A673 (cell line): ENCODE measurements at regions not wholly inside any gene's neighbourhood (a gene's known extent, or its start where the extent isn't known, plus 50 kb on each side); places are given as distances from the start of the nearest gene placed in this dataset.

Source experiments
- BruUV-seq: library from RNA; stranded (reverse); fragments of 400-500 nt; replicated peaks from 2 replicates; lab custom pipeline; 2021; lab: Mats Ljungman, UMichigan
- CTCF ChIA-PET: fragments of 300-600 bp; sonication (Branson Sonifier 250); formaldehyde crosslinking; loops from one replicate; lab custom pipeline; 2022; ENCODE audit warnings: antibody characterized with exemption; lab: Charles Lee
- POLR2A ChIA-PET: fragments of 300-600 bp; sonication (Branson Sonifier 250); formaldehyde crosslinking; loops from one replicate; lab custom pipeline; 2022; ENCODE audit warnings: antibody characterized with exemption; ENCODE audit not compliant: low non-redundant PET; lab: Charles Lee
- DNase-seq: peaks from one replicate; pipeline ENCODE4 v3.0.0-alpha.2; 2015; ENCODE audit warnings: low spot score
- H3K27ac ChIP-seq: fragments of 200-600 bp; sonication (generic); 2 replicates; pipeline ENCODE4 v1.5.1; 2016; ENCODE audit warnings: mixed run types, low read depth, mild to moderate bottlenecking, mixed read lengths, antibody characterized with exemption, low read length; ENCODE audit not compliant: poor library complexity, severe bottlenecking
- H3K27me3 ChIP-seq: fragments of 200-600 bp; sonication (generic); replicated peaks from 2 replicates; pipeline ENCODE4 v1.6.1; 2017; ENCODE audit warnings: mixed run types, low read depth, mild to moderate bottlenecking, mixed read lengths, antibody characterized with exemption, low read length; ENCODE audit not compliant: insufficient read depth, poor library complexity
- H3K36me3 ChIP-seq: fragments of 200-600 bp; sonication (generic); 2 replicates; pipeline ENCODE4 v1.6.1; 2016; ENCODE audit warnings: mixed run types, mild to moderate bottlenecking, mixed read lengths, antibody characterized with exemption, low read length; ENCODE audit not compliant: insufficient read depth, poor library complexity, severe bottlenecking
- H3K4me1 ChIP-seq: fragments of 200-600 bp; sonication (generic); 2 replicates; pipeline ENCODE4 v1.6.1; 2017; ENCODE audit warnings: mixed run types, mild to moderate bottlenecking, mixed read lengths, antibody characterized with exemption, low read length; ENCODE audit not compliant: insufficient read depth, poor library complexity, severe bottlenecking
- H3K4me3 ChIP-seq: fragments of 200-600 bp; sonication (generic); 2 replicates; pipeline ENCODE4 v1.5.1; 2016; ENCODE audit warnings: low read depth, mixed run types, mild to moderate bottlenecking, mixed read lengths, low read length; ENCODE audit not compliant: poor library complexity, severe bottlenecking
- H3K9me3 ChIP-seq: fragments of 200-600 bp; sonication (generic); 2 replicates; pipeline ENCODE4 v1.6.1; 2016; ENCODE audit warnings: mixed run types, low read depth, mild to moderate bottlenecking, mixed read lengths, antibody characterized with exemption, low read length; ENCODE audit not compliant: poor library complexity, severe bottlenecking
- EZH2 ChIP-seq: fragments of 200-600 bp; sonication (generic); IDR thresholded peaks from 2 replicates; pipeline ENCODE4 v1.6.1; 2017; ENCODE audit warnings: borderline replicate concordance, low read depth, mild to moderate bottlenecking, mixed read lengths, antibody characterized with exemption, low read length; ENCODE audit not compliant: poor library complexity, severe bottlenecking
- intact Hi-C: fragments of 100-400 bp; cut with micrococcal nuclease; formaldehyde crosslinking; loops from one replicate; pipeline ENCODE4 v1.10.0; 2022; ENCODE audit not compliant: unreplicated experiment
- TF ChIP-seq, protein P1 (sequence below): fragments of 300-800, 200-600 bp; sonication (generic); conservative IDR thresholded peaks from 2 replicates; pipeline ENCODE4 v1.5.1; 2017; ENCODE audit warnings: low read depth, mild to moderate bottlenecking, antibody characterized with exemption, low read length, moderate library complexity, mixed read lengths

DNA sequence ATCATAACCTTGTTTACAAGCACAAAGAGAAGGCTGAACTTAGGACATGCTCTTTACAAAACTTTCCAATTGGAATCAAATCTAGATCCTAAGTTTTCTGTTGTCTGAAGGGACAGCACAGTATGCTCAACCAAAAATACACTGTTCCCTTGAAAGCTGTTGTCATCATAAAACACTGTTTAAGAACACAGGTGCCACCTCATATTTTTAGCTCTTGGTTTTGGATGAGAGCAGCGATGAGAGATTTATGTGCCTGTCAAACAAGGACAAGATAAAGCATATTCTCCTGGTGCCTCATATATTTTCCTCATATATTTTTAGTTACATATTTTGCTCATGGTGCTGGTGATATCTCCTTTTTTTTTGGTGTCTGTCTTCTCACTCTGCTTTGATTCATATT is 788.4 kb downstream of the AACS start:
- no peaks in the 10 kb centered on the region for H3K36me3 ChIP-seq
- POLR2A ChIA-PET: no interaction called here
- intact Hi-C loops: no loop called here
- H3K4me1 ChIP-seq: no peaks in the 10 kb centered on the region
- H3K4me3 ChIP-seq: no peak overlapping the region
- BruUV-seq: no TSS peak
- H3K27me3 ChIP-seq: peaks cover 4% of the 10 kb centered on the region
- no peak for DNase-seq
- TF ChIP-seq, protein P1, sequence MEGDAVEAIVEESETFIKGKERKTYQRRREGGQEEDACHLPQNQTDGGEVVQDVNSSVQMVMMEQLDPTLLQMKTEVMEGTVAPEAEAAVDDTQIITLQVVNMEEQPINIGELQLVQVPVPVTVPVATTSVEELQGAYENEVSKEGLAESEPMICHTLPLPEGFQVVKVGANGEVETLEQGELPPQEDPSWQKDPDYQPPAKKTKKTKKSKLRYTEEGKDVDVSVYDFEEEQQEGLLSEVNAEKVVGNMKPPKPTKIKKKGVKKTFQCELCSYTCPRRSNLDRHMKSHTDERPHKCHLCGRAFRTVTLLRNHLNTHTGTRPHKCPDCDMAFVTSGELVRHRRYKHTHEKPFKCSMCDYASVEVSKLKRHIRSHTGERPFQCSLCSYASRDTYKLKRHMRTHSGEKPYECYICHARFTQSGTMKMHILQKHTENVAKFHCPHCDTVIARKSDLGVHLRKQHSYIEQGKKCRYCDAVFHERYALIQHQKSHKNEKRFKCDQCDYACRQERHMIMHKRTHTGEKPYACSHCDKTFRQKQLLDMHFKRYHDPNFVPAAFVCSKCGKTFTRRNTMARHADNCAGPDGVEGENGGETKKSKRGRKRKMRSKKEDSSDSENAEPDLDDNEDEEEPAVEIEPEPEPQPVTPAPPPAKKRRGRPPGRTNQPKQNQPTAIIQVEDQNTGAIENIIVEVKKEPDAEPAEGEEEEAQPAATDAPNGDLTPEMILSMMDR: no peak
- no peak for TF ChIP-seq EZH2
- H3K9me3 ChIP-seq: no peaks in the 10 kb centered on the region
- CTCF ChIA-PET: no interaction called here
- no peak overlapping the region for H3K27ac ChIP-seq

DNA sequence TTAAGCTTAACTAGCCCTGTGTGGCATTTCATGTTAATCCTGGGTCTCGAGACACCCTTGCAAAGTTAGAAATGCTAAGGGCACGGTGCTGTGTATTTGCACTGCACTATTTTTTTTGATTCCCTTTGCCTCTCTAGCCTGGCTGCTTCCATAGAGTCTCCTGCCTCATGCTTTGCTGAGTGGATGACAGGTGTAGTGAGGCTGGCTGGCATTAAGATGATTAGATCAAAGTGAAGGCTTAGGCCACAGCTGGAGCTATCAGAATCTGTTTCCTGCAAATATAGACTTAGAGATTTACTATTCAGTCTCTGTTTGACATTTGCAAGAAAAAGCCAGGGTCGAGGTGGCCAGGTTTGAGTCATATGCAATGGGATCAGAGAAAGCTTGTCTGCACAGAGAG is 791.1 kb downstream of the AACS start:
- POLR2A ChIA-PET: no interaction called here
- intact Hi-C loops: no loop called here
- H3K9me3 ChIP-seq: no peaks in the 10 kb centered on the region
- CTCF ChIA-PET: no interaction called here
- BruUV-seq: no TSS peak
- H3K27ac ChIP-seq: no peak overlapping the region
- H3K4me1 ChIP-seq: no peaks in the 10 kb centered on the region
- H3K36me3 ChIP-seq: no peaks in the 10 kb centered on the region
- TF ChIP-seq EZH2: no peak
- TF ChIP-seq, protein P1: no peak
- H3K27me3 ChIP-seq: no peaks in the 10 kb centered on the region
- no peak overlapping the region for H3K4me3 ChIP-seq
- no peak for DNase-seq

DNA sequence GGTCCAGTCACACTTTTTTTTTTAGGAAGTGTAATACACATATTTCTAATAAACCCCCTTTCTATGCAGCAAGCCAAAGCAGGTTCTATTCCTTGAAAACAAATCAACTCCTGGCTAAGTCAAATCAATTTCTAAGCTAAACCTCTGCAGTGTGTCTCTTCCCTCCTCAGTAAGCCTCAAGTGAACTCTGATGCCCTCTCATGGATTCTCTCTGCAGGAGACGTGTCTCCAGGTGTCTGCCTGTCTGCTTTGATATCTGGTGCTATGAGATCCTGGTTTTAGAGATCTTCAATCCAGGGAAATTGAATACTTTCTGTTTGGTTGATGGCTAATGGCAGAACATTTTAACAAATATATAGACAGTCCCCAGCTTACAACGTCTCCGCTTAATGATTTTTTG is 791.7 kb downstream of the AACS start:
- POLR2A ChIA-PET: no interaction called here
- Histone ChIP-seq H3K27me3 (no peaks in the 10 kb centered on the region), H3K9me3 (no peaks in the 10 kb centered on the region), H3K36me3 (no peaks in the 10 kb centered on the region), H3K27ac (no peak overlapping the region), H3K4me1 (no peaks in the 10 kb centered on the region), H3K4me3 (no peak overlapping the region)
- no peak for DNase-seq
- CTCF ChIA-PET: no interaction called here
- TF ChIP-seq, protein P1: no peak
- intact Hi-C loops: no loop called here
- no TSS peak for BruUV-seq
